Liver (tissue), 8 donors: ENCODE measurements at regions not wholly inside any gene's neighbourhood (a gene's known extent, or its start where the extent isn't known, plus 50 kb on each side); places are given as distances from the start of the nearest gene placed in this dataset.

Experiments used
- DNase-seq: peaks from one replicate; pipeline ENCODE4 v3.0.0-alpha.2; 2017; ENCODE audit warnings: low spot score
- H3K27ac ChIP-seq, 2 donors: one replicate each; pipeline ENCODE4 v1.7.0; 2013; ENCODE audit warnings: inconsistent platforms in 2 of 2, low read length in 2 of 2, control low read depth in 1 of 2, low read depth in 1 of 2, mild to moderate bottlenecking in 1 of 2
- H3K27me3 ChIP-seq, 4 donors: one replicate each; pipeline versions ENCODE4 v1.6.1 to v1.7.0; 2013; ENCODE audit warnings: low read length in 3 of 4, inconsistent platforms in 1 of 4, mild to moderate bottlenecking in 1 of 4, moderate library complexity in 1 of 4; ENCODE audit not compliant: control insufficient read depth in 4 of 4, insufficient read depth in 4 of 4
- H3K36me3 ChIP-seq, 4 donors: one replicate each; pipeline versions ENCODE4 v1.6.1 to v1.7.0; 2013; ENCODE audit warnings: low read length in 3 of 4, mild to moderate bottlenecking in 3 of 4, low read depth in 1 of 4, moderate library complexity in 1 of 4; ENCODE audit not compliant: control insufficient read depth in 4 of 4, insufficient read depth in 3 of 4
- H3K4me1 ChIP-seq, 4 donors: one replicate each; pipeline versions ENCODE4 v1.6.1 to v1.7.0; 2013; ENCODE audit warnings: low read length in 3 of 4, mild to moderate bottlenecking in 3 of 4, moderate library complexity in 1 of 4; ENCODE audit not compliant: control insufficient read depth in 4 of 4, insufficient read depth in 4 of 4
- H3K4me3 ChIP-seq, 3 donors: one replicate each; pipeline versions ENCODE4 v1.6.1 to v1.7.0; 2013; ENCODE audit warnings: low read length in 3 of 3, control low read depth in 1 of 3, low read depth in 1 of 3, mild to moderate bottlenecking in 1 of 3
- H3K9ac ChIP-seq, 2 donors: one replicate each; pipeline ENCODE4 v1.7.0; 2013; ENCODE audit warnings: low read length in 2 of 2, mild to moderate bottlenecking in 2 of 2, moderate library complexity in 2 of 2, control low read depth in 1 of 2, low read depth in 1 of 2
- H3K9me3 ChIP-seq, 4 donors: one replicate each; pipeline versions ENCODE4 v1.6.1 to v1.7.0; 2013; ENCODE audit warnings: low read length in 3 of 4; ENCODE audit not compliant: control insufficient read depth in 4 of 4
- ATF3 ChIP-seq: IDR thresholded peaks from 2 replicates; pipeline ENCODE4 v1.6.1; 2016; ENCODE audit warnings: antibody characterized with exemption
- CTCF ChIP-seq: fragments of 150-350 bp; IDR thresholded peaks from 2 replicates; pipeline ENCODE4 v1.5.1; 2017; ENCODE audit warnings: improper control_type of control experiment, low read depth, low read length; ENCODE audit not compliant: missing input control
- EGR1 ChIP-seq, 2 donors: IDR thresholded peaks; 2 replicates each; pipeline ENCODE4 v1.6.1; 2016 to 2018; ENCODE audit warnings: antibody characterized with exemption in 2 of 2, low read depth in 2 of 2
- FOXA1 ChIP-seq: IDR thresholded peaks from 2 replicates; pipeline ENCODE4 v1.6.1; 2016; ENCODE audit warnings: antibody characterized with exemption
- FOXA2 ChIP-seq: IDR thresholded peaks from 2 replicates; pipeline ENCODE4 v1.6.1; 2016; ENCODE audit warnings: antibody characterized with exemption
- GABPA ChIP-seq, 2 donors: IDR thresholded peaks in 1 of 2; conservative IDR thresholded peaks in 1 of 2; 2 replicates each; pipeline ENCODE4 v1.6.1; 2016; ENCODE audit warnings: antibody characterized with exemption in 2 of 2, mild to moderate bottlenecking in 1 of 2, moderate library complexity in 1 of 2
- HNF4A ChIP-seq, 2 donors: conservative IDR thresholded peaks; 2 replicates each; pipeline ENCODE4 v1.6.1; 2016; ENCODE audit warnings: antibody characterized with exemption in 2 of 2, mild to moderate bottlenecking in 2 of 2
- HNF4G ChIP-seq: IDR thresholded peaks from 2 replicates; pipeline ENCODE4 v1.6.1; 2016; ENCODE audit warnings: antibody characterized with exemption
- JUND ChIP-seq, 2 donors: IDR thresholded peaks; 2 replicates each; pipeline ENCODE4 v1.6.1; 2016; ENCODE audit warnings: antibody characterized with exemption in 2 of 2
- MAX ChIP-seq: IDR thresholded peaks from 2 replicates; pipeline ENCODE4 v1.6.1; 2016; ENCODE audit warnings: antibody characterized with exemption
- NR2F2 ChIP-seq: IDR thresholded peaks from 2 replicates; pipeline ENCODE4 v1.6.1; 2016; ENCODE audit warnings: antibody characterized with exemption
- RAD21 ChIP-seq, 2 donors: IDR thresholded peaks; 2 replicates each; pipeline ENCODE4 v1.6.1; 2016; ENCODE audit warnings: antibody characterized with exemption in 2 of 2, mild to moderate bottlenecking in 2 of 2
- RXRA ChIP-seq, 2 donors: IDR thresholded peaks; 2 replicates each; pipeline ENCODE4 v1.6.1; 2017 to 2018; ENCODE audit warnings: antibody characterized with exemption in 2 of 2, mild to moderate bottlenecking in 1 of 2
- SP1 ChIP-seq: IDR thresholded peaks from 2 replicates; pipeline ENCODE4 v1.6.1; 2018; ENCODE audit warnings: antibody characterized with exemption, mild to moderate bottlenecking
- TAF1 ChIP-seq: conservative IDR thresholded peaks from 2 replicates; pipeline ENCODE4 v1.6.1; 2016; ENCODE audit warnings: antibody characterized with exemption, mild to moderate bottlenecking
- WGBS: extraction: QIAGEN DNeasy Blood & Tissue Kit; methylation state at CpG from one replicate; pipeline ENCODE4 v1.1.7; 2013; 5-methylcytosine and 5-hydroxymethylcytosine counted together
- TF ChIP-seq, protein P1 (sequence below): IDR thresholded peaks from 2 replicates; pipeline ENCODE4 v1.6.1; 2016; ENCODE audit warnings: antibody characterized with exemption, mild to moderate bottlenecking
- donor health status: healthy.
- donor health status: healthy.
- donor health status: healthy.
- donor health status: healthy.
- donor health status: healthy.

GRCh38 chr15:93644595-93644994 is 555.6 kb upstream of the RGMA start:
- DNase-seq = no peak
- TF ChIP-seq FOXA1 (no peak), MAX (no peak), FOXA2 (no peak), TAF1 (no peak), HNF4G (no peak)
- TF ChIP-seq, protein P1, sequence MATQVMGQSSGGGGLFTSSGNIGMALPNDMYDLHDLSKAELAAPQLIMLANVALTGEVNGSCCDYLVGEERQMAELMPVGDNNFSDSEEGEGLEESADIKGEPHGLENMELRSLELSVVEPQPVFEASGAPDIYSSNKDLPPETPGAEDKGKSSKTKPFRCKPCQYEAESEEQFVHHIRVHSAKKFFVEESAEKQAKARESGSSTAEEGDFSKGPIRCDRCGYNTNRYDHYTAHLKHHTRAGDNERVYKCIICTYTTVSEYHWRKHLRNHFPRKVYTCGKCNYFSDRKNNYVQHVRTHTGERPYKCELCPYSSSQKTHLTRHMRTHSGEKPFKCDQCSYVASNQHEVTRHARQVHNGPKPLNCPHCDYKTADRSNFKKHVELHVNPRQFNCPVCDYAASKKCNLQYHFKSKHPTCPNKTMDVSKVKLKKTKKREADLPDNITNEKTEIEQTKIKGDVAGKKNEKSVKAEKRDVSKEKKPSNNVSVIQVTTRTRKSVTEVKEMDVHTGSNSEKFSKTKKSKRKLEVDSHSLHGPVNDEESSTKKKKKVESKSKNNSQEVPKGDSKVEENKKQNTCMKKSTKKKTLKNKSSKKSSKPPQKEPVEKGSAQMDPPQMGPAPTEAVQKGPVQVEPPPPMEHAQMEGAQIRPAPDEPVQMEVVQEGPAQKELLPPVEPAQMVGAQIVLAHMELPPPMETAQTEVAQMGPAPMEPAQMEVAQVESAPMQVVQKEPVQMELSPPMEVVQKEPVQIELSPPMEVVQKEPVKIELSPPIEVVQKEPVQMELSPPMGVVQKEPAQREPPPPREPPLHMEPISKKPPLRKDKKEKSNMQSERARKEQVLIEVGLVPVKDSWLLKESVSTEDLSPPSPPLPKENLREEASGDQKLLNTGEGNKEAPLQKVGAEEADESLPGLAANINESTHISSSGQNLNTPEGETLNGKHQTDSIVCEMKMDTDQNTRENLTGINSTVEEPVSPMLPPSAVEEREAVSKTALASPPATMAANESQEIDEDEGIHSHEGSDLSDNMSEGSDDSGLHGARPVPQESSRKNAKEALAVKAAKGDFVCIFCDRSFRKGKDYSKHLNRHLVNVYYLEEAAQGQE = no peak

GRCh38 chr15:93640411-93640962 is 551.5 kb upstream of the RGMA start:
- H3K4me3 ChIP-seq = no peak overlapping the region
- 60% methylated on average over 4 of the region's 4 CpGs for WGBS
- no peak for DNase-seq
- no peaks in the 10 kb centered on the region for H3K36me3 ChIP-seq
- peaks cover 0 to 4% (median 1%) of the 10 kb centered on the region in 4 donors for H3K27me3 ChIP-seq
- H3K9ac ChIP-seq = no peak overlapping the region
- H3K4me1 ChIP-seq = no peaks in the 10 kb centered on the region
- H3K9me3 ChIP-seq = no peaks in the 10 kb centered on the region
- no peak overlapping the region for H3K27ac ChIP-seq
- TF ChIP-seq GABPA (IDR thresholded peaks at IDR 0.05 in 1 of 2, conservative IDR thresholded peaks at IDR 0.05 in 1 of 2) (no peak), TAF1 (no peak), ATF3 (no peak), RAD21 (IDR thresholded peaks at IDR 0.05) (no peak), JUND (IDR thresholded peaks at IDR 0.05) (no peak), RXRA (IDR thresholded peaks at IDR 0.05) (no peak), EGR1 (IDR thresholded peaks at IDR 0.05; ENCODE audit: low read depth in 2 of 2) (no peak), FOXA2 (no peak), CTCF (no peak), NR2F2 (no peak), FOXA1 (no peak), SP1 (no peak), HNF4A (conservative IDR thresholded peaks at IDR 0.05) (no peak)
- TF ChIP-seq, protein P1 = no peak

More at GRCh38 chr15:93644595-93644994, 555.6 kb upstream of the RGMA start:
- H3K4me1 ChIP-seq = no peaks in the 10 kb centered on the region
- no peak overlapping the region for H3K9ac ChIP-seq
- H3K36me3 ChIP-seq = no peaks in the 10 kb centered on the region
- H3K4me3 ChIP-seq = no peak overlapping the region
- peaks cover 0 to 3% (median 1%) of the 10 kb centered on the region in 4 donors for H3K27me3 ChIP-seq
- H3K27ac ChIP-seq = no peak overlapping the region
- no peaks in the 10 kb centered on the region for H3K9me3 ChIP-seq
